Limb (tissue), 2 donors: ENCODE measurements at regions not wholly inside any gene's neighbourhood (a gene's known extent, or its start where the extent isn't known, plus 50 kb on each side); places are given as distances from the start of the nearest gene placed in this dataset.

Experiments used
- DNase-seq, 2 donors: peaks; one replicate each; pipeline ENCODE4 v3.0.0-alpha.2; 2016; ENCODE audit errors: extremely low spot score in 2 of 2

GRCh38 chr11:30740091-30740490 lies 153.9 kb upstream of the MPPED2 start:
- DNase-seq = no peak

GRCh38 chr11:30735946-30736345 lies 149.8 kb upstream of the MPPED2 start:
- no peak for DNase-seq

GRCh38 chr11:30733748-30734147 lies 147.6 kb upstream of the MPPED2 start:
- DNase-seq = no peak

GRCh38 chr11:30730011-30730410 lies 143.9 kb upstream of the MPPED2 start:
- DNase-seq = no peak

- no peak for DNase-seq
Observed at GRCh38 chr11:30729187-30729713, 143.1 kb upstream of the MPPED2 start.

GRCh38 chr11:30725645-30726195 lies 139.6 kb upstream of the MPPED2 start:
- DNase-seq = no peak

GRCh38 chr11:30724274-30724673 lies 138.1 kb upstream of the MPPED2 start:
- DNase-seq = no peak

GRCh38 chr11:30719371-30719770 lies 133.2 kb upstream of the MPPED2 start:
- DNase-seq = no peak

- no peak for DNase-seq
Observed at GRCh38 chr11:30717641-30718040, 131.5 kb upstream of the MPPED2 start.

GRCh38 chr11:30717009-30717408 lies 130.9 kb upstream of the MPPED2 start:
- peak in 1 of 2 donors; percentile 30 for DNase-seq

- DNase-seq = no peak
Observed at GRCh38 chr11:30712749-30713148, 126.6 kb upstream of the MPPED2 start.

- no peak for DNase-seq
Observed at GRCh38 chr11:30710221-30710620, 124.1 kb upstream of the MPPED2 start.

- DNase-seq = no peak
Observed at GRCh38 chr11:30707110-30707509, 121.0 kb upstream of the MPPED2 start.

GRCh38 chr11:30705913-30706675 lies 119.9 kb upstream of the MPPED2 start:
- DNase-seq = peak in 1 of 2 donors; percentile 55

- DNase-seq = no peak
Observed at GRCh38 chr11:30698425-30698824, 112.3 kb upstream of the MPPED2 start.

- no peak for DNase-seq
Observed at GRCh38 chr11:30697032-30697431, 110.9 kb upstream of the MPPED2 start.

- no peak for DNase-seq
Observed at GRCh38 chr11:30684772-30685171, 98.6 kb upstream of the MPPED2 start.

GRCh38 chr11:30683176-30683575 lies 97.0 kb upstream of the MPPED2 start:
- DNase-seq = no peak

GRCh38 chr11:30666817-30667216 lies 80.7 kb upstream of the MPPED2 start:
- DNase-seq = no peak

- DNase-seq = no peak
Observed at GRCh38 chr11:30665067-30665466, 78.9 kb upstream of the MPPED2 start.

- no peak for DNase-seq
Observed at GRCh38 chr11:30653606-30654005, 67.5 kb upstream of the MPPED2 start.

GRCh38 chr11:30652801-30653200 lies 66.6 kb upstream of the MPPED2 start:
- DNase-seq = no peak

GRCh38 chr11:30650266-30650665 lies 64.1 kb upstream of the MPPED2 start:
- DNase-seq = no peak
